ENCODE measurements at regions not wholly inside any gene's neighbourhood (a gene's known extent, or its start where the extent isn't known, plus 50 kb on each side); places are given as distances from the start of the nearest gene placed in this dataset.

- ChIA-PET CTCF (no interaction called here), POLR2A (no interaction called here)
Observed at GRCh38 chr20:39825524-39825923, 863.4 kb downstream of the DHX35 start.

GRCh38 chr20:39823224-39823623 lies 861.1 kb downstream of the DHX35 start:
- ChIA-PET POLR2A (no interaction called here), CTCF (no interaction called here)

DNA sequence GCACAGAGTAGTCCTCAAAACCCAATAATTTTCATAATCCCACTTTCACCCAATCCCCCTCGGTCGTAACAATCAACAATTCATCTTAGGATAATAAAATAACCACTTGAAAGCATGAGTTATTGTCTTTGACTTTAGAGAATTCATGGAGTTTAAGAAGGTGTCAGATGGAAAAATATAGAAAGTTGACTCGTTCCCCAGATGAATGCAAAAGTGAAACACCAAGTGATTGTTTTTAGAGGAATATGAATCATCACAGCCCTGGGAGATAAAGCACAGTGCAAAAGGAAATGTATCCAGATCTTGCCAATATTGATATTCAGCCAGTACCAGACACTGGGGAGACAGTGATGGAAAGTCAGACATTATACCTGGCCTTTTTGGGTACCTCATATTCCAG lies 860.5 kb downstream of the DHX35 start:
- CTCF ChIA-PET: no interaction called here
- POLR2A ChIA-PET: no interaction called here

DNA sequence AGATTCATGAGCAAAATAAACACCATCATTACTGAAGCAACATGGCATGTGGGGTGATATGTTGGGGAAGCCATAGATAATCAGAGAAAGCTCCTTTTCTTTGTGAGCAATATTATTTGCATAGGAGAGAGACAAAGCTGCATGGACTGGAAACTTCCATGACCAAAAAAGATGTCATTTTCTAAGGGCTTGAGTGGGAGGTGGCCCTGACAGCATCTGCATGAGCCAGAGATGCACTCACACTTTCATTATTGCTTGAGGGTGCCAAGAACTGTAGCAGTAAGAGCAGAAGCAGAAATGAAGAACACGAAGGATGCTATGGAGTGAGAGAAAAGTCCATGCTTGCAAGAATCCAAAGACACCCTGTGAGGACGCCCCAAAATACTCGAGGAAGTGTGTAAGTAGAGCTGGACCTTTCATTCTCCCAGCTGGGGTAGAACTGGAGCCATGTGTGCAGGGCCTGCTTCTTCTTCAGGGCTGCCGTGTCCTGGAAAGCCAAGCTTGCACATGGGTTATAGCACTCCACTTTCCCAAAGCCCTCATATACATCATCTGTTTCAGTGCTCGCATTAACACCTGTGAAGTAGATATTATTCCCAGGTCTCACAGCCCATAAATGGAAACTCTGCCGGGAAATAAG lies 851.2 kb downstream of the DHX35 start:
- ChIA-PET POLR2A (no interaction called here), CTCF (no interaction called here)

- POLR2A ChIA-PET: no interaction called here
- CTCF ChIA-PET: no interaction called here
Observed at GRCh38 chr20:39812116-39812515, 850.0 kb downstream of the DHX35 start.

GRCh38 chr20:39810309-39810708 lies 848.2 kb downstream of the DHX35 start:
- ChIA-PET POLR2A (no interaction called here), CTCF (no interaction called here)

GRCh38 chr20:39808613-39809012 lies 846.5 kb downstream of the DHX35 start:
- ChIA-PET POLR2A (no interaction called here), CTCF (no interaction called here)

GRCh38 chr20:39800548-39800947 lies 838.4 kb downstream of the DHX35 start:
- ChIA-PET POLR2A (no interaction called here), CTCF (interaction anchor here (0.9 kb wide), 1 partner anchor 8 kb away, joined by 3 read pairs; no protein-coding TSS in a partner anchor)

- CTCF ChIA-PET: interaction anchor here (0.9 kb wide), 1 partner anchor 8 kb away, joined by 3 read pairs; no protein-coding TSS in a partner anchor
- POLR2A ChIA-PET: no interaction called here
Observed at GRCh38 chr20:39800111-39800510, 838.0 kb downstream of the DHX35 start.

DNA sequence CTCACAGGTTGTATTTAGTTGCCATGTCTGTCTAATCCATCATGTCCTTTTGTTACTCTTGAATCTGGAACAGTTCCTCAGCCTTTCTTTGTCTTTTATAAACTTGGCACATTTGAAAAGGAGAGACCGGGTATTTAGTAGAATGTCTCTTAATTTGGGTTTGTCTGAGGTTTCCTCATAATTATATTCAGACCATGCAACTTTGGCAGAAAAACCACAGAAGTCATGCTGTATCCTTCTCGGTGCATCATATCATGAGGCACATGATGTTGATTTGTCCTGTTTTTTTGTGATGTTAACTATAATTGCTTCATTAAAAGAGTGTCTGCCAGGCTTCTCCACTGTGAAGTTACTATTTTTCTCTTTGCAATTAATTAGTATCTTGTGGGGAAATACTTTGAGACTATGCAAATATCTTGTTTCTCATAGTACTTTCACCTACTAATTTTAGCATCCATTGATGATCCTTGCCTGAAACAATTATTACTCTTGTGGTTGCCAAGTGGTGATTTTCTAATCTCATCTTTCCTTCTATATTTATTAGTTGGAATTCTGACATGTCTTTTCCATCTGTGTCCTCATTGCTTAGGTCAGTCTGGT lies 837.3 kb downstream of the DHX35 start:
- ChIA-PET POLR2A (no interaction called here), CTCF (no interaction called here)

DNA sequence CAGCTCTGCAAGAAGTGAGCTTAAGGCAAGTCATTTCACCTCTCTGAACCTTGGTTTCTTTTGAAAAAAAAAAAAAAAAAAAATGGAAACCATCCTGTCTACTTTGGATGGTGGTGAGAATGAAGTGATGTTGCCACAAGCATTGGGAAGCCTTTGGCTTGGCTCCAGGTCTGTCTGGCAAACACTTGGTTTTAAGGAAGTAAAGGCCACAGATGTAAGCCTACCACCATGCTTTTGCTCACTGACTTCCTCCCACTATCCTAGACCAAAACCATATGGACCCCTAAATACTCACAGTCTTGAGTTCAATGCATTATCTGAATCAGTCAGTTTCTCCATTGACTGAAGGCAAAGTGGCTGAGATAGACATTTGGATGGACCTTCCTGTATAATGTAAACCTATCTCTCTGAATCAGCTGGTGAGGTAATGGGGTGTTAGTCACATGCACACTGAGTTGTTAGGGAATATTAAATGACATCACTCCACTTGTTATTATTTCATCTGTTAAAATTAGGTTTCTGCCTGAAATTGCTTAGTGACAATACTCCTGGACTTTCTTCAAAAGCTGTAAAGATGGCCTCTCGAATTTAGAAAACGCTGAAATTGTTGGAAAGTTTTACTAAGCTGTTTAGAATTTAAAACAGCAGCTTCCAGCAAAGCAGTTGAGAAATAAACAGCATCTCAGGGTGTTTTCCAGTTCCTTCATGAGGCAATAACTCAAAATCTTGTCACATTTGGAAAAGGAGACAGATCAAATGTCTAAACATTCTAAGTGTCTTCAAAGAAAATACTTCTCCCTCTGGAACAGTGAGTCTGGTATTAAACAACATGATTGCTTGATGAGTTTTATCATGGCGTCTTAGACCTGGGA lies 833.5 kb downstream of the DHX35 start:
- ChIA-PET POLR2A (no interaction called here), CTCF (no interaction called here)

DNA sequence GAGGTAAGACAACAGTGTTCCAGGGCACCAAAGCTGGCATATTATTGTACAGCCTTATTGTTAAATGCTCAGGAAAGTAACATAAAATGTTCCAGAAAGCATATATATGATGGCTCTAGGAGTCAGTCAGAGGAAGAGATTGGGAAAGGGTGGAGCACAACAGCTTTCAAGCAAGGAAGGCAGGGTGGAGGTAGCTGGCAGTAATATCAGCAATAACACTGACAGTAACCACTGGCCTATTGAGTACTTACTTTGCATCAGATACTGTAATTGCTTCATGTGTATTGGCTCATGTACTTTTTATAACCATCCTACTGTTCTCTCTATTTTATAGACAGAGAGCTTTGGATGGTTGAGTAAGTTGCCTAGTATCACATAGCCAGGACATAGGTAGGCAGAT lies 830.2 kb downstream of the DHX35 start:
- CTCF ChIA-PET: interaction anchor here (1.0 kb wide), 1 partner anchor 8 kb away, joined by 3 read pairs; no protein-coding TSS in a partner anchor

GRCh38 chr20:39789411-39789810 lies 827.3 kb downstream of the DHX35 start:
- POLR2A ChIA-PET: no interaction called here
- CTCF ChIA-PET: no interaction called here

More for the DNA sequence above, 830.2 kb downstream of the DHX35 start:
- POLR2A ChIA-PET: no interaction called here

GRCh38 chr20:39785252-39785917 lies 823.2 kb downstream of the DHX35 start:
- ChIA-PET CTCF (no interaction called here), POLR2A (interaction anchor here (0.6 kb wide), 1 partner anchor 13 kb away, joined by 6 read pairs; no protein-coding TSS in a partner anchor)

DNA sequence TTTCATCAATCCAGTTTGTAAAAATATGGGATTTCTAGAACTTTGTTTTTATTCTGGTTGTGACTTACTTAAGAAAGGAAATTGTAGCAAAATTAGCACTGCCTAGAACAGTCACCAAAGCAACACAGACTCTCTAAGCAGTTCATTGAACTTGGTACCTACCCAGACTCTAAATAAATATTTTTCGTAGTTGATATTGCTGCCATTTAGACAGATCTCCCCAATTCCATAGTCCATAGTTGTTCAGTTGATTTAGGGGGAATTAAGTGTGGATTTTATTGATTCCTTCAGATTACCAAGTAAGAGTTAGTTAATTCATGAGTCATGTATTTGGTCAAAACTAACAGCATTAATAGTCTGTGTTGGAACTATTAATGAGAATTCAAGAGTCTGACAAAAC lies 822.5 kb downstream of the DHX35 start:
- CTCF ChIA-PET: no interaction called here
- POLR2A ChIA-PET: no interaction called here

GRCh38 chr20:39778847-39779604 lies 816.9 kb downstream of the DHX35 start:
- POLR2A ChIA-PET: no interaction called here
- CTCF ChIA-PET: no interaction called here

DNA sequence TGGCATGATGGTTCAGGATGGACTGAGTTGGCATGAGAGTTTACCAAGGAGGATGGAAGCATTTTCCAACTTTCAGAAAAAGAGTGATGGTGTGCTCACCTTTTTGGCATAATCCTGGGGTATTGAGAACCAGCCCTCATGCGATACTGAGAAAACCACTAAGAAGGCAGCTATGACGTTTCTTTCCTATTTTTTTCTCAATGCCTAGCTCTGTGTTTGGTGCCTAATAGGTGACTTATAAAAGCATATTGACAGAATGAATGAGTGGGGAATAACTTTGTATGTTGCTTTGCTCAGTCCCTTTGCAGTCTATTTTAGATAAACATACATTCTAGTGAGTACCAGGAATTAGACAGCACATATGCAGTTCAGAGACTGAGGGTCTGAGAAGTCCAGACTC lies 816.3 kb downstream of the DHX35 start:
- CTCF ChIA-PET: no interaction called here
- POLR2A ChIA-PET: no interaction called here

GRCh38 chr20:39777610-39778009 lies 815.5 kb downstream of the DHX35 start:
- POLR2A ChIA-PET: no interaction called here
- CTCF ChIA-PET: no interaction called here

DNA sequence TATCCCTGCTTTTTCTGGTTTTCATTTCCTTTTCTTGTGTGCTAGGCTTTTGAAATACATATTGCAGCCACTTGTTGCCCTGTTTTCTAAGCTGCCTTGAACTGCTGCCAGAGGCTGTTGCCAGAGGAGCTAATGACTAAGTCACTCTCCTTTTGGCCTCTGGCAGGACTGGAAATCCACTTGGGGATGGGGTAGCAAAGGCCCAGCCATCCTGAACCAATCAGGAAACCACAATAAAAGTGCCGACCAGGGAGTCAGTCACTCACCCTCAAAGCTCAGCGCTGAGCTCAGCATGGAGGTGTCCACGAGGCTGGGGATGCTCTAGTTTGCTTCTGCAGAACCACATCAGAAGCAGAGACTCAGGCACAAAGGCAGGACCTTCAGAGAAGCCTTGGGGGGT lies 813.0 kb downstream of the DHX35 start:
- ChIA-PET CTCF (no interaction called here), POLR2A (no interaction called here)

DNA sequence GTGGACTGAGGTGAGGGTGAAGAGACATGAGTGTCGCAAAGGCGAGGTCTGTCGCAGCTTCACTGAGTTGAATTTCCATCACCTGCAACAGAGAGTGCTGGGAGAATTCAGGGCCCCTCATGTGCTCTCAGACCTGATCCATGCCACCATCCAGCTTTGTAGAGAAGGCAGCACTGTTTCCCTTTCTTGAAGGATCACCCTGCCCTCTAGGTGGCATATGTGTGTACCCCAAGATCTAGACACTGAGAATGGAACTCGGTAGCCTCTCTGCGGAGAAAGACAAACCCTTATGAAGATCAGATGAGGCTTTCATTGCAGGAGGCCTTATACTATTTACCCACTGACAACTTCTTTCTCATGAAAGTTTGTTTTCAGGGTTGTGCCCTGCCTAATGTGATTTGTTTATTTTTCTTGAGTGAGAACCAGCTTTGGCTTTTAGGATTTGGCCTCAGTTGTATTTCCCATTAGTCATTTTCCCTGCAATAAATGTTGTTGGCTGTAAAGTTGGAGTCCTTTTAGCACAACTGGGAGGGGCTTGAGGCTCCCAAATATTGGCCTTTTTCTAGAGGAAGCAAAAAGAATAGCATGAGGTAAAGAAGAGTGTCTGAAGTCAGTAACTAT lies 811.3 kb downstream of the DHX35 start:
- POLR2A ChIA-PET: no interaction called here
- CTCF ChIA-PET: no interaction called here
